H9 (cell line): ENCODE measurements at regions not wholly inside any gene's neighbourhood (a gene's known extent, or its start where the extent isn't known, plus 50 kb on each side); places are given as distances from the start of the nearest gene placed in this dataset.

Source experiments
- DNase-seq: peaks from one replicate; pipeline ENCODE4 v3.0.0-alpha.2; 2017
- H2AFZ ChIP-seq: one replicate; pipeline ENCODE4 v1.6.1; 2013; ENCODE audit warnings: mild to moderate bottlenecking, low read length, control low read depth, moderate library complexity
- H2AK5ac ChIP-seq: 2 replicates; pipeline ENCODE4 v1.6.1; 2013; ENCODE audit warnings: low read length, control low read depth, mixed read lengths; ENCODE audit not compliant: insufficient read length
- H2BK120ac ChIP-seq: one replicate; pipeline ENCODE4 v1.6.1; 2013; ENCODE audit warnings: low read depth, mild to moderate bottlenecking, low read length, control low read depth, inconsistent platforms; ENCODE audit not compliant: poor library complexity, severe bottlenecking
- H2BK12ac ChIP-seq: 2 replicates; pipeline ENCODE4 v1.6.1; 2013; ENCODE audit warnings: low read length, control low read depth, mixed read lengths, low read depth; ENCODE audit not compliant: insufficient read length
- H2BK15ac ChIP-seq: 2 replicates; pipeline ENCODE4 v1.6.1; 2013; ENCODE audit warnings: low read depth, low read length, control low read depth
- H2BK20ac ChIP-seq: one replicate; pipeline ENCODE4 v1.6.1; 2013; ENCODE audit warnings: low read depth, mild to moderate bottlenecking, low read length, control low read depth, inconsistent platforms; ENCODE audit not compliant: poor library complexity, severe bottlenecking
- H2BK5ac ChIP-seq: 2 replicates; pipeline ENCODE4 v1.6.1; 2013; ENCODE audit warnings: low read length, control low read depth, mixed read lengths; ENCODE audit not compliant: insufficient read length
- H3K14ac ChIP-seq: 2 replicates; pipeline ENCODE4 v1.6.1; 2013; ENCODE audit warnings: low read length, control low read depth; ENCODE audit not compliant: insufficient read depth
- H3K18ac ChIP-seq: 2 replicates; pipeline ENCODE4 v1.6.1; 2013; ENCODE audit warnings: low read depth, mild to moderate bottlenecking, mixed read lengths, low read length, control low read depth; ENCODE audit not compliant: insufficient read length
- H3K23ac ChIP-seq: 2 replicates; pipeline ENCODE4 v1.6.1; 2013; ENCODE audit warnings: low read length, control low read depth, mixed read lengths, low read depth; ENCODE audit not compliant: insufficient read length
- H3K23me2 ChIP-seq: 2 replicates; pipeline ENCODE4 v1.6.1; 2013; ENCODE audit warnings: low read depth, mild to moderate bottlenecking, mixed read lengths, low read length, control low read depth; ENCODE audit not compliant: insufficient read length, poor library complexity, severe bottlenecking
- H3K27ac ChIP-seq: 2 replicates; pipeline ENCODE4 v1.5.1; 2013; ENCODE audit warnings: low read length, control low read depth, mixed read lengths, low read depth; ENCODE audit not compliant: insufficient read length
- H3K27me3 ChIP-seq: 2 replicates; pipeline ENCODE4 v1.6.1; 2013; ENCODE audit warnings: low read length, control low read depth, inconsistent platforms; ENCODE audit not compliant: insufficient read depth
- H3K4ac ChIP-seq: 2 replicates; pipeline ENCODE4 v1.6.1; 2013; ENCODE audit warnings: low read depth, mild to moderate bottlenecking, control low read depth, inconsistent platforms, low read length, moderate library complexity
- H3K4me1 ChIP-seq: 2 replicates; pipeline ENCODE4 v1.6.1; 2013; ENCODE audit warnings: low read length, control low read depth, inconsistent platforms; ENCODE audit not compliant: insufficient read depth
- H3K4me2 ChIP-seq: 2 replicates; pipeline ENCODE4 v1.6.1; 2013; ENCODE audit warnings: low read length, control low read depth, mixed read lengths; ENCODE audit not compliant: insufficient read length, insufficient read depth
- H3K56ac ChIP-seq: 2 replicates; pipeline ENCODE4 v1.6.1; 2013; ENCODE audit warnings: low read depth, mild to moderate bottlenecking, mixed read lengths, low read length, control low read depth; ENCODE audit not compliant: insufficient read length
- H3K79me1 ChIP-seq: 2 replicates; pipeline ENCODE4 v1.6.1; 2013; ENCODE audit warnings: low read depth, mild to moderate bottlenecking, moderate library complexity, low read length, control low read depth, inconsistent platforms; ENCODE audit not compliant: insufficient read depth, poor library complexity, severe bottlenecking
- H3K79me2 ChIP-seq: 2 replicates; pipeline ENCODE4 v1.6.1; 2013; ENCODE audit warnings: low read length, control low read depth, inconsistent platforms; ENCODE audit not compliant: insufficient read depth
- H3K9ac ChIP-seq: 2 replicates; pipeline ENCODE4 v1.6.1; 2013; ENCODE audit warnings: low read length, control low read depth, mixed read lengths; ENCODE audit not compliant: insufficient read length; ENCODE audit errors: extremely low read depth
- H3K9me3 ChIP-seq: one replicate; pipeline ENCODE4 v1.6.1; 2013; ENCODE audit warnings: low read depth, low read length, inconsistent platforms; ENCODE audit not compliant: control insufficient read depth
- H3T11ph ChIP-seq: one replicate; pipeline ENCODE4 v1.6.1; 2013; ENCODE audit warnings: mild to moderate bottlenecking, low read length, control low read depth, inconsistent platforms
- H4K20me1 ChIP-seq: one replicate; pipeline ENCODE4 v1.6.1; 2013; ENCODE audit not compliant: control insufficient read depth, insufficient read length, insufficient read depth
- H4K5ac ChIP-seq: 2 replicates; pipeline ENCODE4 v1.6.1; 2013; ENCODE audit warnings: low read depth, mild to moderate bottlenecking, mixed read lengths, low read length, control low read depth; ENCODE audit not compliant: insufficient read length
- H4K8ac ChIP-seq: replicated peaks from 2 replicates; pipeline ENCODE4 v1.6.1; 2013; ENCODE audit warnings: low read length, control low read depth, mixed read lengths, low read depth; ENCODE audit not compliant: insufficient read length
- H4K91ac ChIP-seq: 2 replicates; pipeline ENCODE4 v1.6.1; 2013; ENCODE audit warnings: low read depth, mild to moderate bottlenecking, moderate library complexity, mixed read lengths, low read length, control low read depth; ENCODE audit not compliant: insufficient read length
- H3K27ac Mint-ChIP-seq, 3 experiments: 2 replicates in 2 of 3; 3 replicates in 1 of 3; pipeline ENCODE4 v1.8.0; 2020 to 2021; ENCODE audit warnings: mixed read lengths in 3 of 3, mild to moderate bottlenecking in 1 of 3, moderate library complexity in 1 of 3
- H3K27me3 Mint-ChIP-seq: 2 replicates; pipeline ENCODE4 v1.8.0; 2021; ENCODE audit warnings: low read depth, mild to moderate bottlenecking, moderate library complexity, mixed read lengths
- H3K36me3 Mint-ChIP-seq, 3 experiments: 2 replicates in 2 of 3; 3 replicates in 1 of 3; pipeline ENCODE4 v1.8.0; 2020 to 2021; ENCODE audit warnings: low read depth in 3 of 3, mixed read lengths in 3 of 3; ENCODE audit not compliant: insufficient read depth in 1 of 3
- H3K4me1 Mint-ChIP-seq, 2 experiments: 2 replicates each; pipeline ENCODE4 v1.8.0; 2020; ENCODE audit warnings: mixed read lengths in 2 of 2
- H3K4me3 Mint-ChIP-seq, 2 experiments: 2 replicates in 1 of 2; 3 replicates in 1 of 2; pipeline ENCODE4 v1.8.0; 2020 to 2021; ENCODE audit warnings: mild to moderate bottlenecking in 2 of 2, mixed read lengths in 2 of 2, moderate library complexity in 1 of 2
- H3K9me3 Mint-ChIP-seq, 2 experiments: 2 replicates in 1 of 2; 3 replicates in 1 of 2; pipeline ENCODE4 v1.8.0; 2020; ENCODE audit warnings: mild to moderate bottlenecking in 2 of 2, mixed read lengths in 2 of 2, moderate library complexity in 1 of 2
- CTCF ChIP-seq: fragments of 200-600 bp; sonication (generic); conservative IDR thresholded peaks from 3 replicates; pipeline ENCODE4 v1.8.0; 2021; ENCODE audit warnings: antibody characterized with exemption, mild to moderate bottlenecking
- WGBS: extraction: QIAGEN DNeasy Blood & Tissue Kit; methylation state at CpG from one replicate; pipeline ENCODE4 v1.1.7; 2013; ENCODE audit warnings: missing lambda C conversion rate, low lambda C conversion rate, mixed read lengths; ENCODE audit not compliant: insufficient read length; ENCODE audit errors: extremely low coverage; 5-methylcytosine and 5-hydroxymethylcytosine counted together

- H3K4me3 Mint-ChIP-seq, result no peak overlapping the region
- H3K4me1 ChIP-seq, result no peaks in the 10 kb centered on the region
- no CpG with 5 or more reads among the region's 4 CpGs for WGBS
Observed at GRCh38 chr1:36554323-36554628, 71.6 kb upstream of the CSF3R start.

More at GRCh38 chr1:36554323-36554628, 71.6 kb upstream of the CSF3R start:
- H3K36me3 Mint-ChIP-seq, result no peaks in the 10 kb centered on the region
- Histone ChIP-seq H2BK15ac (no peak overlapping the region), H3K9ac (no peak overlapping the region), H2BK12ac (no peak overlapping the region), H3K14ac (no peak overlapping the region), H3K18ac (no peak overlapping the region), H4K8ac (no peak overlapping the region), H3K4me2 (no peak overlapping the region), H3K27me3 (no peaks in the 10 kb centered on the region), H2BK20ac (no peak overlapping the region), H4K20me1 (no peaks in the 10 kb centered on the region), H3K79me2 (no peaks in the 10 kb centered on the region; the same call in 1 of the 2 replicates), H3T11ph (no peak overlapping the region), H2AK5ac (no peak overlapping the region), H3K27ac (no peak overlapping the region), H3K4ac (no peak overlapping the region), H3K23me2 (no peaks in the 10 kb centered on the region), H4K91ac (no peak overlapping the region), H3K9me3 (no peaks in the 10 kb centered on the region), H4K5ac (no peak overlapping the region), H3K23ac (no peak overlapping the region), H2BK120ac (no peak overlapping the region), H3K79me1 (no peaks in the 10 kb centered on the region), H2AFZ (no peak overlapping the region), H2BK5ac (no peak overlapping the region), H3K56ac (no peak overlapping the region)
- H3K9me3 Mint-ChIP-seq, result no peaks in the 10 kb centered on the region
- H3K27ac Mint-ChIP-seq, result no peak overlapping the region
- DNase-seq, result no peak
- H3K4me1 Mint-ChIP-seq, result peaks cover 0 to 2% of the 10 kb centered on the region in 2 experiments; a peak in 1 of 4 replicates
- peaks cover 67% of the 10 kb centered on the region for H3K27me3 Mint-ChIP-seq
- no peak for TF ChIP-seq CTCF
